GM23338 (cell line): ENCODE measurements at regions not wholly inside any gene's neighbourhood (a gene's known extent, or its start where the extent isn't known, plus 50 kb on each side); places are given as distances from the start of the nearest gene placed in this dataset.

Experiments used
- CREB1 ChIP-seq: fragments of 250-450 bp; sonication (Bioruptor Pico); IDR thresholded peaks from 2 replicates; pipeline ENCODE4 v1.5.0; 2020; ENCODE audit warnings: low read depth, mild to moderate bottlenecking, moderate library complexity
- CTCF ChIP-seq, 2 experiments: fragments of 200-600 bp in 1 of 2; sonication (generic) in 1 of 2; conservative IDR thresholded peaks; 2 replicates each; pipeline versions ENCODE4 v1.5.1 to v1.6.1; 2016 to 2017; ENCODE audit warnings: antibody characterized with exemption in 2 of 2, low read depth in 2 of 2, mild to moderate bottlenecking in 2 of 2, moderate library complexity in 1 of 2
- ETS1 ChIP-seq: IDR thresholded peaks from 2 replicates; pipeline ENCODE4 v1.6.1; 2016; ENCODE audit warnings: antibody characterized with exemption
- EZH2 ChIP-seq: fragments of 200-600 bp; sonication (generic); IDR thresholded peaks from one replicate; pipeline ENCODE4 v1.8.0; 2017; ENCODE audit warnings: antibody characterized with exemption, mild to moderate bottlenecking, low read depth; ENCODE audit not compliant: unreplicated experiment
- EZH2phosphoT487 ChIP-seq: fragments of 200-600 bp; sonication (generic); IDR thresholded peaks from one replicate; pipeline ENCODE4 v1.8.1; 2018; ENCODE audit warnings: antibody characterized with exemption; ENCODE audit not compliant: unreplicated experiment
- JUNB ChIP-seq: IDR thresholded peaks from one replicate; pipeline ENCODE4 v1.6.1; 2016; ENCODE audit warnings: antibody characterized with exemption; ENCODE audit not compliant: unreplicated experiment
- NANOG ChIP-seq: IDR thresholded peaks from 2 replicates; pipeline ENCODE4 v1.6.1; 2016; ENCODE audit warnings: antibody characterized with exemption, borderline replicate concordance
- POLR2AphosphoS5 ChIP-seq: IDR thresholded peaks from 2 replicates; pipeline ENCODE4 v1.6.1; 2016; ENCODE audit warnings: antibody characterized with exemption, low read depth
- REST ChIP-seq: IDR thresholded peaks from one replicate; pipeline ENCODE4 v1.6.1; 2018; ENCODE audit warnings: antibody characterized with exemption; ENCODE audit not compliant: unreplicated experiment
- STAT1 ChIP-seq: IDR thresholded peaks from one replicate; pipeline ENCODE4 v1.6.1; 2016; ENCODE audit warnings: antibody characterized with exemption; ENCODE audit not compliant: unreplicated experiment
- ZNF114 ChIP-seq: fragments of 250-450 bp; sonication (Bioruptor Pico); IDR thresholded peaks from 2 replicates; pipeline ENCODE4 v1.5.0; 2020; ENCODE audit warnings: mild to moderate bottlenecking, moderate library complexity
- ZNF331 ChIP-seq: fragments of 250-450 bp; sonication (Bioruptor Pico); IDR thresholded peaks from 2 replicates; pipeline ENCODE4 v1.5.0; 2020; ENCODE audit warnings: low read depth, mild to moderate bottlenecking, moderate library complexity
- ZNF462 ChIP-seq: fragments of 250-450 bp; sonication (Bioruptor Pico); IDR thresholded peaks from 2 replicates; pipeline ENCODE4 v1.5.0; 2020; ENCODE audit warnings: mild to moderate bottlenecking, moderate library complexity

GRCh38 chr2:172262486-172262885 lies 159.8 kb upstream of the DLX2 start:
- TF ChIP-seq EZH2phosphoT487 (no peak), CTCF (conservative IDR thresholded peaks at IDR 0.05; ENCODE audit: low read depth in 2 of 2) (no peak), EZH2 (no peak), REST (no peak), POLR2AphosphoS5 (no peak), ZNF114 (CRISPR knock-in tag) (no peak), JUNB (no peak), ETS1 (no peak), CREB1 (CRISPR knock-in tag) (no peak), STAT1 (no peak), ZNF331 (CRISPR knock-in tag) (no peak), ZNF462 (CRISPR knock-in tag) (no peak), NANOG (no peak)
